Neural cell (in vitro differentiated cells): ENCODE measurements at regions not wholly inside any gene's neighbourhood (a gene's known extent, or its start where the extent isn't known, plus 50 kb on each side); places are given as distances from the start of the nearest gene placed in this dataset.

Experiments
- H2AFZ ChIP-seq: fragments of 200-600, 300-800 bp; sonication (generic), shearing (Covaris generic); 2 replicates; pipeline ENCODE4 v1.6.0; 2014; ENCODE audit warnings: low read depth, mild to moderate bottlenecking, antibody characterized with exemption, low read length, moderate library complexity
- H3F3A ChIP-seq: fragments of 200-600 bp; shearing (Covaris generic); 2 replicates; pipeline ENCODE4 v1.6.1; 2016; ENCODE audit warnings: mild to moderate bottlenecking, moderate library complexity, mixed read lengths, antibody characterized with exemption, low read length; ENCODE audit not compliant: insufficient read depth, poor library complexity, severe bottlenecking
- H3K27ac ChIP-seq: fragments of 200-600, 300-800 bp; sonication (generic), shearing (Covaris generic); 2 replicates; pipeline ENCODE4 v1.5.1; 2014; ENCODE audit warnings: mild to moderate bottlenecking, low read length, moderate library complexity
- H3K27me3 ChIP-seq: fragments of 300-800, 200-600 bp; sonication (generic), shearing (Covaris generic); 2 replicates; pipeline ENCODE4 v1.6.0; 2014; ENCODE audit warnings: mild to moderate bottlenecking, low read depth, low read length, moderate library complexity; ENCODE audit not compliant: insufficient read depth
- H3K36me3 ChIP-seq: fragments of 300-800, 200-600 bp; sonication (generic), shearing (Covaris generic); 2 replicates; pipeline ENCODE4 v1.5.1; 2014; ENCODE audit warnings: mild to moderate bottlenecking, antibody characterized with exemption, low read length, moderate library complexity; ENCODE audit not compliant: insufficient read depth
- H3K4me2 ChIP-seq: fragments of 300-800, 200-600 bp; sonication (generic), shearing (Covaris generic); 2 replicates; pipeline ENCODE4 v1.6.0; 2014; ENCODE audit warnings: mild to moderate bottlenecking, low read length
- H3K4me3 ChIP-seq: fragments of 300-800, 200-600 bp; sonication (generic), shearing (Covaris generic); 2 replicates; pipeline ENCODE4 v1.5.1; 2014; ENCODE audit warnings: mild to moderate bottlenecking, low read length, moderate library complexity
- H3K79me2 ChIP-seq: fragments of 200-600 bp; shearing (Covaris generic); replicated peaks from 2 replicates; pipeline ENCODE4 v1.6.0; 2014; ENCODE audit warnings: mild to moderate bottlenecking, low read length, moderate library complexity; ENCODE audit not compliant: insufficient read depth
- H3K9ac ChIP-seq: fragments of 300-800, 200-600 bp; sonication (generic), shearing (Covaris generic); 2 replicates; pipeline ENCODE4 v1.6.1; 2016; ENCODE audit warnings: mild to moderate bottlenecking, low read length, mixed read lengths
- H3K9me2 ChIP-seq: fragments of 200-600 bp; shearing (Covaris generic); 2 replicates; pipeline ENCODE4 v1.6.1; 2016; ENCODE audit warnings: mild to moderate bottlenecking, low read length, mixed read lengths; ENCODE audit not compliant: insufficient read depth
- H3K9me3 ChIP-seq: fragments of 200-600, 300-800 bp; sonication (generic), shearing (Covaris generic); 2 replicates; pipeline ENCODE4 v1.6.1; 2016; ENCODE audit warnings: mild to moderate bottlenecking, mixed run types, low read length, moderate library complexity, mixed read lengths
- H4K20me1 ChIP-seq: fragments of 200-600 bp; shearing (Covaris generic); 2 replicates; pipeline ENCODE4 v1.6.1; 2016; ENCODE audit warnings: mild to moderate bottlenecking, mixed run types; ENCODE audit not compliant: insufficient read depth
- CTCF ChIP-seq: fragments of 450-650 bp; IDR thresholded peaks from 2 replicates; pipeline ENCODE4 v1.5.1; 2014; ENCODE audit warnings: antibody characterized with exemption, mild to moderate bottlenecking, moderate library complexity; ENCODE audit not compliant: poor library complexity, severe bottlenecking
- EP300 ChIP-seq: fragments of 450-650 bp; conservative IDR thresholded peaks from 2 replicates; pipeline ENCODE4 v1.6.1; 2014; ENCODE audit warnings: antibody characterized with exemption, mild to moderate bottlenecking, moderate library complexity; ENCODE audit not compliant: poor library complexity, severe bottlenecking
- EZH2 ChIP-seq: fragments of 200-600, 300-800 bp; shearing (Covaris generic), sonication (generic); IDR thresholded peaks from 2 replicates; pipeline ENCODE4 v1.6.1; 2014; ENCODE audit warnings: antibody characterized with exemption, low read length, borderline replicate concordance, mild to moderate bottlenecking; ENCODE audit not compliant: insufficient read depth, poor library complexity, severe bottlenecking
- MXI1 ChIP-seq: fragments of 450-650 bp; conservative IDR thresholded peaks from 2 replicates; pipeline ENCODE4 v1.6.1; 2014; ENCODE audit warnings: antibody characterized with exemption, mild to moderate bottlenecking; ENCODE audit not compliant: poor library complexity, severe bottlenecking
- POLR2AphosphoS5 ChIP-seq: IDR thresholded peaks from 2 replicates; pipeline ENCODE4 v1.6.1; 2012
- RAD21 ChIP-seq: fragments of 450-650 bp; conservative IDR thresholded peaks from 2 replicates; pipeline ENCODE4 v1.6.1; 2014; ENCODE audit warnings: antibody characterized with exemption, mild to moderate bottlenecking, moderate library complexity
- SMC3 ChIP-seq: fragments of 450-650 bp; conservative IDR thresholded peaks from 2 replicates; pipeline ENCODE4 v1.6.1; 2014; ENCODE audit warnings: antibody characterized with exemption, mild to moderate bottlenecking, moderate library complexity; ENCODE audit not compliant: poor library complexity
- TAF1 ChIP-seq: IDR thresholded peaks from 2 replicates; pipeline ENCODE4 v1.6.1; 2012; ENCODE audit warnings: low read depth
- TF ChIP-seq, protein P1 (sequence below): IDR thresholded peaks from 2 replicates; pipeline ENCODE4 v1.6.1; 2012; ENCODE audit warnings: borderline replicate concordance

- Histone ChIP-seq H3K9ac (no peak overlapping the region), H3K9me3 (no peaks in the 10 kb centered on the region)
- TF ChIP-seq EP300 (no peak), CTCF (no peak), SMC3 (no peak)
- TF ChIP-seq, protein P1, sequence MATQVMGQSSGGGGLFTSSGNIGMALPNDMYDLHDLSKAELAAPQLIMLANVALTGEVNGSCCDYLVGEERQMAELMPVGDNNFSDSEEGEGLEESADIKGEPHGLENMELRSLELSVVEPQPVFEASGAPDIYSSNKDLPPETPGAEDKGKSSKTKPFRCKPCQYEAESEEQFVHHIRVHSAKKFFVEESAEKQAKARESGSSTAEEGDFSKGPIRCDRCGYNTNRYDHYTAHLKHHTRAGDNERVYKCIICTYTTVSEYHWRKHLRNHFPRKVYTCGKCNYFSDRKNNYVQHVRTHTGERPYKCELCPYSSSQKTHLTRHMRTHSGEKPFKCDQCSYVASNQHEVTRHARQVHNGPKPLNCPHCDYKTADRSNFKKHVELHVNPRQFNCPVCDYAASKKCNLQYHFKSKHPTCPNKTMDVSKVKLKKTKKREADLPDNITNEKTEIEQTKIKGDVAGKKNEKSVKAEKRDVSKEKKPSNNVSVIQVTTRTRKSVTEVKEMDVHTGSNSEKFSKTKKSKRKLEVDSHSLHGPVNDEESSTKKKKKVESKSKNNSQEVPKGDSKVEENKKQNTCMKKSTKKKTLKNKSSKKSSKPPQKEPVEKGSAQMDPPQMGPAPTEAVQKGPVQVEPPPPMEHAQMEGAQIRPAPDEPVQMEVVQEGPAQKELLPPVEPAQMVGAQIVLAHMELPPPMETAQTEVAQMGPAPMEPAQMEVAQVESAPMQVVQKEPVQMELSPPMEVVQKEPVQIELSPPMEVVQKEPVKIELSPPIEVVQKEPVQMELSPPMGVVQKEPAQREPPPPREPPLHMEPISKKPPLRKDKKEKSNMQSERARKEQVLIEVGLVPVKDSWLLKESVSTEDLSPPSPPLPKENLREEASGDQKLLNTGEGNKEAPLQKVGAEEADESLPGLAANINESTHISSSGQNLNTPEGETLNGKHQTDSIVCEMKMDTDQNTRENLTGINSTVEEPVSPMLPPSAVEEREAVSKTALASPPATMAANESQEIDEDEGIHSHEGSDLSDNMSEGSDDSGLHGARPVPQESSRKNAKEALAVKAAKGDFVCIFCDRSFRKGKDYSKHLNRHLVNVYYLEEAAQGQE, result no peak
Observed at GRCh38 chr2:217028128-217028527, 168.3 kb upstream of the TNP1 start.

DNA sequence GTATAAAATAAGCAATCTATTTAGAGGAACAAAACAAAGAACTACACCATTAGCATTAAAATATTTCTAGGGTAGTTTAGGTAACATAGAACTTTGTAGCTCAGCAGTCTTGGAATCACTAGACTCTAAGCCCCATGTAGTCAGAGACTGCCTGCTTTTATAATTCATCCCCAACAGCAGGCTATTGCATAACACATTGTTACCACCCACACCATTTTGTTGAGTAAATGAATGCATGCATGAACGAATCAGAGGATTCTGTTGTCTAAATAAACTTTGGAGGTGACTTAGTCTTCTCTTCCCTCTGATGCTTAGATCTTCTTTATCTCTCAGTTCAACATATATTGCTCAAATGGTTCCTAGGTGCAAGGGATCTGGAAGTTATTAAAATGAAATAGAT lies 167.6 kb upstream of the TNP1 start:
- no peak for TF ChIP-seq EZH2
- TF ChIP-seq POLR2AphosphoS5, result no peak
- no peak for TF ChIP-seq MXI1
- TF ChIP-seq CTCF, result no peak
- no peak for TF ChIP-seq SMC3
- TF ChIP-seq RAD21, result no peak
- no peak for TF ChIP-seq EP300
- TF ChIP-seq TAF1, result no peak
- TF ChIP-seq, protein P1, result no peak
- Histone ChIP-seq H3K9ac (no peak overlapping the region), H2AFZ (no peak overlapping the region), H3F3A (no peaks in the 10 kb centered on the region), H3K79me2 (no peaks in the 10 kb centered on the region), H3K9me3 (no peaks in the 10 kb centered on the region), H3K27ac (no peak overlapping the region), H4K20me1 (no peaks in the 10 kb centered on the region), H3K4me2 (no peak overlapping the region), H3K4me3 (no peak overlapping the region), H3K36me3 (no peaks in the 10 kb centered on the region), H3K27me3 (no peaks in the 10 kb centered on the region), H3K9me2 (no peaks in the 10 kb centered on the region)

More at GRCh38 chr2:217028128-217028527, 168.3 kb upstream of the TNP1 start:
- Histone ChIP-seq H3K4me2 (no peak overlapping the region), H3K79me2 (no peaks in the 10 kb centered on the region), H3K27me3 (no peaks in the 10 kb centered on the region), H3K27ac (no peak overlapping the region), H2AFZ (no peak overlapping the region), H4K20me1 (no peaks in the 10 kb centered on the region), H3K36me3 (no peaks in the 10 kb centered on the region), H3K4me3 (no peak overlapping the region), H3F3A (no peaks in the 10 kb centered on the region), H3K9me2 (no peaks in the 10 kb centered on the region)
